HG02981 (cell line): ENCODE measurements at regions not wholly inside any gene's neighbourhood (a gene's known extent, or its start where the extent isn't known, plus 50 kb on each side); places are given as distances from the start of the nearest gene placed in this dataset.

Experiments used
- ATAC-seq: cut with Tn5 transposase; IDR thresholded peaks from one replicate; pipeline ENCODE4 v1.9.1; 2021; ENCODE audit warnings: mild to moderate bottlenecking, moderate library complexity; ENCODE audit not compliant: unreplicated experiment

GRCh38 chr2:21607572-21607971, 483.8 kb downstream of the TDRD15 start:
- ATAC-seq = no peak

DNA sequence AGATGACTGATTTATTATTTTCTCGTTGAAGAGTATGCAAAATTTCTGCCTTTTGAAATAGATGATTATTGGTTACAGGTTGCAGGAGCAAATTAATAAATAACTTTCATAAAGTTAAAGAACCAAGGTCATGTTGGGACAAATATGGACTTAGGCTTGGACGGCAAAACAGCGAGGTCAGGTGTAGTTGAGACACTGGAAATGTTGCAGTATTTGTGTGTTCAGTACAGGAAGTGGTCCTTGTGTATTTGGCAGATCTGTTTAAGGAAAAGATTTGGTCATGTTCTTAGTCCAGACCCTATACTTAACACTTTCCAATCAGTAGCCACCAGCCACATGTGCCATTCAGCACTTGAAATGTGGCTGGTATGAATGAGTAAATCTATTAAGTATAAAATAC, 486.5 kb downstream of the TDRD15 start:
- ATAC-seq = no peak

DNA sequence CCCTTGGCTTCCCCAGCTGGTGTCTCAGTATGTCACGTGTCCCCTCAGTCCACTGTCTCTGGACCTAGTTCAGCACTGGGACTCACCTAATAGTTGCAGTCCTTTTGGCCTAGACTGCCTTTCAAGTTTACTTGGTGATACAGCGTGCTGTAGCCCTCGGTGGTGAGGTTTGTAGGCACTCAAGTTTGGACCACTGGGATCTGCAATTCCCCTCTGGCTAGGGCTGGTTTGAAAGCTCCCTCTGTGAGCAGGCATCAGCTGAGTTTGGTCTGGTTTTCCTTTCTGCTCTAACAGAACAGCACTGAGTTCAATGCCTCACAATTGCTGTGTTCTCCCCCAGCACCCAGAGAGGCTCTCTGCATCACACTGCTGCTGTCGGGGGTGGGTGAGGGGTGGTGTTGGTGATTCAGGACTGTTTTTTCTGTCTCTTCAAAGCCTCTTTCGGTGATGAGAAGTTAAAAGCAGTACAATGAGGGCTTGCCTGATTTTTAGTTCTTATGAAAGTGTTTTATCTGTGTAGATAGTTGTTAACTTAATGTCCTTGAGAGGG, 494.2 kb downstream of the TDRD15 start:
- ATAC-seq = no peak

DNA sequence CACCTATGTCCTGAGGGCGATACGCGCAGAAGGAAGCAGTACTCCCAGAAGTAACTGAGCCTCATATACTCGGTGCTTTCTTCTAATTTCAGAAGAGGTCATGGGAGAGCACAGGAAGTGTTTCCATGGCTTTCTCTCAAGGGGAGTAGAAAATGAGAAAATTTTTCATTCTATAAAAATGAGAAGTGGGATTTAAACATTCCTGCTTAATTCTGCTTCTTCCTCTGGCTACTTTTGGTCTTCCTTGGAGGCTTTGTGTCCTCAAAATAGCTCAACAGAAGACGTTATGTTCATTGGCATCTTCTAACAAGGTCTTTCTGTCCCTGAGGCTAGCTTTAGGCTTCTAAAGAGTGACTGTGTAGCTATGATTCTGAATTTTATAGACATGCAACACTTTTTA, 497.0 kb downstream of the TDRD15 start:
- no peak for ATAC-seq

- ATAC-seq = no peak
These were observed 504.2 kb downstream of the TDRD15 start for GRCh38 chr2:21627938-21628337.

- no peak for ATAC-seq
These were observed 509.2 kb downstream of the TDRD15 start for GRCh38 chr2:21633015-21633414.

GRCh38 chr2:21633466-21633865, 509.7 kb downstream of the TDRD15 start:
- ATAC-seq = no peak

- no peak for ATAC-seq
These were observed 510.1 kb downstream of the TDRD15 start for GRCh38 chr2:21633911-21634310.

DNA sequence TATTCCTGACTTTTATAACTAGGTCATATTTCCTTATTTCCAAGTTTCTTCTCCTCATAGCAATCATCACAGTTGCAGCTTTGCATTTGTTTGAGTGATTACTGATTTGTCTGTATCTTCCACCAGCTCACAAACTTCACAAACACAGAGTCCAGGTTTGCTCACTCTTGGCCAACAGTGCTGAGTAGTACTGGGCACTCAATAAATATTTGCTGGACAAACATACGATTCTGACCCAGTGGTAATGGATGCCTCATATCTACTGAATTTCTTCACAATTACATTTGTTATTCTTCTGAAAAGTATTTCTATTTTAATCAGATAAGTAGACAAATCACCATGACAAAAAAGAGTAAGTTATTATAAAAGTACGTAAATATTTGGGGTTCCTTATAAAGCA, 516.3 kb downstream of the TDRD15 start:
- no peak for ATAC-seq

GRCh38 chr2:21642647-21643046, 518.9 kb downstream of the TDRD15 start:
- ATAC-seq = no peak

GRCh38 chr2:21643180-21643579, 519.4 kb downstream of the TDRD15 start:
- ATAC-seq = no peak

DNA sequence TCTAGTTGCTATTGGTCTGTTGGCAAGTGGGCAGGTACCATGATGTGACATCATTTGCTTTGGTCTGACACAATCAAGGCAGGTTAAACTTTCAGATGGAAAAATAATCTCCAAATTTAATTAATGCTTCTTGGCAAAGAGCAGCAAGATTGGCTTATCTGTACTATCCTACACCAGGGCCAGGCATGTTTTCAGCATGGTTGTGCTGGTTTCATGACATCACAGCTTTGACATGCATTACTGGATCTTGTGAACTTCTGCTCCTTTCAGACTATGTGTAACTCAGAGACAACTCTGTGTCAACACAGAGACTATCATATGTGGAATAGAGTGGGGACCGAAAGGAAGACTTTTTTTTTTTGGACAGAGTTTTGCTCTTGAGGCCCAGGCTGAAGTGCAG, 520.5 kb downstream of the TDRD15 start:
- no peak for ATAC-seq

DNA sequence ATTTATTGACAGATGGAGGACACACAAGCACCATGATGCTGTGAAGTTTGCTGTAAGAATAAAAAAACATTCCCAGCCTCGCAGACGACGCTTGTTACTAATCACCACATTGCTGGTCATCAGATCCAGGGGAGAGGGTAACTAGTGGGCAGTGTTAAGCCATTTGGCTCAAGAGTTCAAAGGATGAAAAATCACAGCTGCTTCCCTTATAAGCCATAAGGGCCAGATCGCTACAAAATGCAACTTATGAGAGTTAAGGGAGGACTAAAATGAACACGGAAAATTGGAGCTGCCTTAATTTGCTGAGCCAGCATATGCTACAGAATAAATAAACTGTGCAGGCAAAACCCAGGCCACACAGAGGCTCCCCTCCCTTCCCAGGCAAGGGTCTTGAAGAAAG, 522.6 kb downstream of the TDRD15 start:
- no peak for ATAC-seq

DNA sequence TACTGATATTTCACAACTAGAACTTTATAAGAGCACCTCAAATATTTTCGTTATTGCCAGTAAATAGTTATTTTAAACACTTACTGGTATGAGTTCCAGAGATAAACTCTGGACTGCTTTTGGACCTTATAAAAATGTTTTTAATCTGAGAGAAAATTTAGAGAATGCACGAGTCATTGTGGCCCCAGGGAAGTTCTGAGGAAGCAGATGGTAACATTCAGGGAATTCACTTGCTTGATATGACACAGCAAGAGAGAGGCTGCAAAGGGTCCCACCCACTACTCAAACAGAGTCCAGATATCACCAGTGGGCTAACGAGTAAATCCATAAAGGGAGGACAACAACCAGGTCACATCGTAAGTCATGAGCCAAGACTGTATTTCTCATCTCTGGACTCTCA, 526.8 kb downstream of the TDRD15 start:
- ATAC-seq = no peak

DNA sequence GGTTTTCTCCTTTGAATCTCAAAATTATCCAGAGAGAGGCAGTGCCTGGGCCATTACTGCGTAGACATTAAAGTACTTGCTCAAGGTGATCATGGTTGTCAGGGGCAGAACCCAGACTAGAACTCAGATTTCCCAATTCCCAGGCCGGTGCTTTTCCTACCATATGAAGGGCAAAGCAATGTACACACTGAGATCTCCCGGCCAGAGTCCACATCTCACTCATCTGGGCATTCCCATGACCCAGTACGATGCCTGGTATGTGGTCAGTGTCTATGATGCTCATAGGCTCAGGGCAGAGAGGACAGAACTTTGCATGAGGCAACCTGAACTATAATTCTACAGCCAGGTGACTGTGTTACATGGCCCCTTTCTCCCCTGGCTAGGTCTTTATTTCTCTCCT, 531.4 kb downstream of the TDRD15 start:
- ATAC-seq = no peak

DNA sequence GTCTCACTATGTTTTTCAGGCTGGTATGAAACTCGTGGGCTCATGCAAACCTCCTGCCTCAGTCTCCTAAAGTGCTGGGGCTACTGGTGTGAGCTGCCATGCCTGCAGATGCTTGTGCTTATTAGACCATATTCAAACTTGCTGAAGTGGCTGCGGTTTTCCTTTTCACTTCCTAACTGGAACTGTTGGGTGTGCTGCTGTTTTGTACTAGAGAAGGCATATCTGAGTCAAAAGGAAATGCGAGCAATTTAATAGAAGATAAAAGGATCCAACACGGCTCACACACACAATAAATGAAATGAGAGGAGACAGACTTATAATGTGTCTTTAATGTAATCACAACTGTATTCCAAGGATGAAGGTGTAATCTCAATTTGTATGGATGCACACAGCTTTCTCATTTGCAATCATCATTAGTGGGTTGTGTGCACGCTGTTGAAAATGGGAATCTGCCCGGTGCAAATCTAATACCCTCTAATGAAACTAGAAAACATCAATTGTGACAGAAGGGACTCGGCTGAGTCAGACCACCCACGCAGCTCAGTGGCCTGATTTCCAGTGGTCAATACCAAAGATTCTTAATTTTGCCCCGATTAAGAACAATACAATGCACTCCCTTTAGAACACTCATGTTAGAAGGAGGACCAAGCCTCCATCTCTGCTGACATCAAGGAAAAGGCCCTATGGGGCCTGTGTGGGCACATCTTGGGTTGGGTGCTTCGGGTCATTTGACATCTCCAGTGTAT, 532.7 kb downstream of the TDRD15 start:
- ATAC-seq = no peak

GRCh38 chr2:21657445-21657844, 533.7 kb downstream of the TDRD15 start:
- ATAC-seq = no peak

- no peak for ATAC-seq
These were observed 534.5 kb downstream of the TDRD15 start for GRCh38 chr2:21658269-21658668.

DNA sequence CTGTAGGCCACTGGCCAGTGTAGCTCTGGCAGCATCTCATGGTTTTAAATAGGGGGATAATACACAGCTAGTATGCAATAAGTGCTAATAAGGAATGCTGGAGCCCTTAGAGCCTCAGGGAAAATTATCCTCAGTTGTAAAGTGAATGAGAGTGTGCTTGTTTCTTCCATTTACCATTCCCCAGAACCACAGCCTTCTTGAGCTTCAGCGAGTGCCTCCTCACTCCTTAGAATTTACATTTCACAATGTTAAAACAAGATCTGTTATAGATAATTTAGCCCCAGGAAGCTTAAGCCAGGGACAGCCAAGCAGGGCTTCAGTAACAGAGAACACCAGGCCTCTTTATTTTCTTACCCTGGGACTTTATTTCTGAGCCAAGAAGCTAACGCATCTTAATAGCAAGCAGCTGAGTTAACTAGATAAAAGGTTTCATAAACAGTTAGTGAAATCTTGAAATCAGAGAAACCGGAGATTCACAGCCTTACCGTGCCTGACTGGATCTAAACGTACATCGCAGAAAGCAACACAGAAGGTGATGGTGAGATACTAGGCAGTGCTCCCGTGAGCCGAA, 535.2 kb downstream of the TDRD15 start:
- ATAC-seq = no peak

GRCh38 chr2:21664083-21664482, 540.3 kb downstream of the TDRD15 start:
- ATAC-seq = no peak

- no peak for ATAC-seq
These were observed 543.9 kb downstream of the TDRD15 start for GRCh38 chr2:21667638-21668037.

DNA sequence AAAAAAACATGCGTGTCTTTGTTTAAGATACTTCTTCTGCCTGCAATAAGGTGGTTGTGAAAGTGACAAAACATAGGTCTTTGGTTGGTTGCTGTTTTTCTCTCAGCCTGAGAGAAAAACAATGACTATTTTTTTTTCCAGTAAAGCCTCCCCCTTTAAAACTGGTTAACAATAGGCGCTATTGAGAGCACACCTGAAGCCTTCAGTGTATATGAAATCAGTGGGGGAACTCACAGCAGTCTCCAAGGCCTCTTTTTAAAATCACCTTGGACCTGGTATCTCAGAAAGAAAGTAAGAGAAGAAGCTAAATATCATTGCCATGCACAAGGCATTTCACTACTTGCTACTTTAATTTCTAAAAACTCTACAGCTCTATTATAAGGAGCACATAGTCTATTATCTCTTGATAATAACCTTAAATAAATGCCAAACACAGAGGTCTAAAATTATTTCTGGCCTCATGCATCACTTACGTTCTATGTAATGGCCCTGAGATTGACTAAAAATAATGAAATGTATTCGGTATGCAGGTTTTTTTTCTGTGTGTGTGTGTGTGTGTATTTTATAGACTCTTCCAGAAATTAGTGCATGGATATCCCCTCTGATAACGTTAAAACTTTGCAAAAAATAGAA, 544.4 kb downstream of the TDRD15 start:
- ATAC-seq = no peak
